ENCODE measurements at regions not wholly inside any gene's neighbourhood (a gene's known extent, or its start where the extent isn't known, plus 50 kb on each side); places are given as distances from the start of the nearest gene placed in this dataset.
"Not testable (repeated sequence)": the region's sequence is repeated elsewhere in the genome, so short reads cannot be mapped to it uniquely, and the experiment has no call there.

- Histone ChIP-seq H3K9ac (ENCODE audit: insufficient read depth, low read depth, low read length) (no peak overlapping the region), H3K4me3 (replicated peaks in 1 of 3; ENCODE audit: insufficient read depth in 1 of 3, low read depth in 2 of 3, low read length in 3 of 3) (no peak overlapping the region), H3K79me2 (ENCODE audit: insufficient read depth, low read length) (no peaks in the 10 kb centered on the region), H3K4me2 (ENCODE audit: low read depth, low read length) (peak overlapping the region; percentile 12; the same call in 1 of the 2 replicates), H3K27me3 (ENCODE audit: control insufficient read depth in 1 of 2, insufficient read depth in 2 of 2, low read length in 2 of 2) (no peaks in the 10 kb centered on the region), H2AFZ (ENCODE audit: low read length) (no peak overlapping the region), H3K9me3 (ENCODE audit: low read length) (no peaks in the 10 kb centered on the region), H3K27ac (ENCODE audit: extremely low read length, insufficient read depth, low read length) (no peak overlapping the region), H3K36me3 (replicated peaks in 1 of 2; ENCODE audit: control insufficient read depth in 1 of 2, insufficient read depth in 2 of 2, low read length in 2 of 2) (no peaks in the 10 kb centered on the region), H3K4me1 (ENCODE audit: insufficient read depth, low read length) (no peaks in the 10 kb centered on the region), H4K20me1 (ENCODE audit: insufficient read depth, low read length) (no peaks in the 10 kb centered on the region)
- in situ Hi-C loops (cut with HindIII; ENCODE audit: extremely low pct_ligation_motif_present, low pct_unique_long_range_greater_than_20kb): no loop called here
- ChIA-PET POLR2A (no interaction called here), CTCF (ENCODE audit: low intra/inter-chr PET ratio, low total read pairs) (no interaction called here)
- 42% methylated on average over 2 of the region's 5 CpGs for whole genome bisulfite sequencing (ENCODE audit: low lambda C conversion rate)
- no peak for TF ChIP-seq RORA (CRISPR knock-in tag; IDR thresholded peaks at IDR 0.05)
- no peak for TF ChIP-seq ZNF383 (CRISPR knock-in tag; IDR thresholded peaks at IDR 0.05; ENCODE audit: borderline replicate concordance)
- TF ChIP-seq AGO1 (IDR thresholded peaks at IDR 0.05; ENCODE audit: low read depth, low read length, poor library complexity, severe bottlenecking): no peak
- TF ChIP-seq, protein P1, sequence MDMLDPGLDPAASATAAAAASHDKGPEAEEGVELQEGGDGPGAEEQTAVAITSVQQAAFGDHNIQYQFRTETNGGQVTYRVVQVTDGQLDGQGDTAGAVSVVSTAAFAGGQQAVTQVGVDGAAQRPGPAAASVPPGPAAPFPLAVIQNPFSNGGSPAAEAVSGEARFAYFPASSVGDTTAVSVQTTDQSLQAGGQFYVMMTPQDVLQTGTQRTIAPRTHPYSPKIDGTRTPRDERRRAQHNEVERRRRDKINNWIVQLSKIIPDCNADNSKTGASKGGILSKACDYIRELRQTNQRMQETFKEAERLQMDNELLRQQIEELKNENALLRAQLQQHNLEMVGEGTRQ (IDR thresholded peaks at IDR 0.05; ENCODE audit: low read depth, low read length): no peak
- TF ChIP-seq, protein P1 (CRISPR knock-in tag; IDR thresholded peaks at IDR 0.05; ENCODE audit: borderline replicate concordance): no peak
- TF ChIP-seq SMYD3 (CRISPR knock-in tag; IDR thresholded peaks at IDR 0.05): no peak
- TF ChIP-seq ZNF44 (CRISPR knock-in tag; IDR thresholded peaks at IDR 0.05): no peak
- TF ChIP-seq ZNF740 (CRISPR knock-in tag; IDR thresholded peaks at IDR 0.05): no peak
- BruUV-seq (replicated peaks): no TSS peak
- FAIRE-seq (no peak), ATAC-seq (no peak), DNase-seq (ENCODE audit: low spot score) (no peak)
- intact Hi-C loops (cut with micrococcal nuclease; ENCODE audit: unreplicated experiment): no loop called here
These were observed 161.8 kb downstream of the CAVIN4 start for GRCh38 chr9:100739666-100740065.

DNA sequence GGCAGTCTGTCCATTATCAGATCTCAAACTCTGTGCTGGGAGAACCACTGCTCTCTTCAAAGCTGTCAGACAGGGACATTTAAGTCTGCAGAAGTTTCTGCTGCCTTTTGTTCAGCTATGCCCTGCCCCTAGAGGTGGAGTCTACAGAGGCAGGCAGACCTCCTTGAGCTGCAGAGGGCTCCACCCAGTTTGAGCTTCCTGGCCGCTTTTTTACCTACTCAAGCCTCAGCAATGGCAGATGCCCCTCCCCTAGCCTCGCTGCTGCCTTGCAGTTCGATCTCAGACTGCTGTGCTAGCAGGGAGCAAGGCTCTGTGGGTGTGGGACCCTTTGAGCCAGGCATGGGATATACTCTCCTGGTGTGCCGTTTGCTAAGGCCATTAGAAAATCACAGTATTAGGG is 171.1 kb downstream of the CAVIN4 start:
- intact Hi-C loops (cut with micrococcal nuclease; ENCODE audit: unreplicated experiment); BruUV-seq (replicated peaks): not testable (repeated sequence)

More for the DNA sequence above, 171.1 kb downstream of the CAVIN4 start:
- 5% methylated on average over 4 of the region's 4 CpGs for WGBS (ENCODE audit: low lambda C conversion rate)
- H3K9me3 ChIP-seq (ENCODE audit: low read length); H3K9ac ChIP-seq (ENCODE audit: insufficient read depth, low read depth, low read length); H3K4me1 ChIP-seq (ENCODE audit: insufficient read depth, low read length); H3K36me3 ChIP-seq (replicated peaks in 1 of 2; ENCODE audit: control insufficient read depth in 1 of 2, insufficient read depth in 2 of 2, low read length in 2 of 2); H3K4me3 ChIP-seq (replicated peaks in 1 of 3; ENCODE audit: insufficient read depth in 1 of 3, low read depth in 2 of 3, low read length in 3 of 3); DNase-seq (ENCODE audit: low spot score); H4K20me1 ChIP-seq (ENCODE audit: insufficient read depth, low read length); H3K79me2 ChIP-seq (ENCODE audit: insufficient read depth, low read length); H2AFZ ChIP-seq (ENCODE audit: low read length); in situ Hi-C loops (cut with HindIII; ENCODE audit: extremely low pct_ligation_motif_present, low pct_unique_long_range_greater_than_20kb); POLR2A ChIA-PET; H3K27me3 ChIP-seq (ENCODE audit: control insufficient read depth in 1 of 2, insufficient read depth in 2 of 2, low read length in 2 of 2); H3K27ac ChIP-seq (ENCODE audit: extremely low read length, insufficient read depth, low read length); ATAC-seq; CTCF ChIA-PET (ENCODE audit: low intra/inter-chr PET ratio, low total read pairs); FAIRE-seq: not testable (repeated sequence)
- H3K4me2 ChIP-seq (ENCODE audit: low read depth, low read length): peak overlapping the region; percentile 42; the same call in 1 of the 2 replicates

Measured in HepG2 (cell line).